ENCODE measurements at regions not wholly inside any gene's neighbourhood (a gene's known extent, or its start where the extent isn't known, plus 50 kb on each side); places are given as distances from the start of the nearest gene placed in this dataset.
A peak's percentile ranks its signal among the peaks of the same experiment; 100 is the strongest.

DNA sequence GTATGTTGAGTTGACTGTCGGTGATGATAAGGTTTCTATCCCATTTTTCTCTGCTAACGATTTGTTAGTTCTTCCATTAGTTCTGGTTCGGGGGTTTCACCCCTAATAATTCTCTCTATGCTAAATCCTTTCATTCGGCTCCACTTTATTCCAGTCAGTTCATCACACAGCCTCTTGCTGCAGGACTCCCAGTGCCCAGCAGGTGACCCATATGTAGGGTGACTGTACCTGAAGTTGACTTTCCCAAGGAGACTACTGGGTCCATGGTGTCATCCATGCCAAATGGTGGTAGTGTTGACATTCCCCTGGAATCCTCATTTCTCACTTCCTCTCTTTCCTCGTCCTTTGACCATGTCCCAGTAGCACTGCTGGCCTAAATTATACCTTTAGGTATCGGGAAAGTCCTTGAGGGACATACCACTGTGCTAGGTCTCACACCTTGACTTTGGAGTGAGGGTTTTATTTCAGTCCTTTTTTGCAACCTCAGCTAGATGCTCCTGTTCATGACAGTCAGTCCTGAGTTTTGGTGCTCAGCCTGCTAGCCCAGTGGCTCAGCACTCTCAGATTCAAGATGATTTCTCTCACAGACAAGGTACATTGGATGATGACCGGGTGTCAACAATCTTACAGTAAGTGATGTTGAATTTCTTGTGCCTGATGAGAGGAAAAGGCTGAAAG, 105.1 kb upstream of the ARHGAP24 start:
- Histone ChIP-seq H3K36me3 (no peaks in the 10 kb centered on the region), H3K4me1 (no peaks in the 10 kb centered on the region), H3K27me3 (no peaks in the 10 kb centered on the region), H3K27ac (no peak overlapping the region), H3K4me3 (no peak overlapping the region), H3K9me3 (no peaks in the 10 kb centered on the region)
- ATAC-seq (no peak), DNase-seq (no peak)
- WGBS (ENCODE audit: insufficient coverage, low coverage, low lambda C conversion rate, missing lambda C conversion rate): 52% methylated on average over 7 of the region's 7 CpGs
- intact Hi-C loops (cut with DNase I): no loop called here
- TF ChIP-seq, protein P1, sequence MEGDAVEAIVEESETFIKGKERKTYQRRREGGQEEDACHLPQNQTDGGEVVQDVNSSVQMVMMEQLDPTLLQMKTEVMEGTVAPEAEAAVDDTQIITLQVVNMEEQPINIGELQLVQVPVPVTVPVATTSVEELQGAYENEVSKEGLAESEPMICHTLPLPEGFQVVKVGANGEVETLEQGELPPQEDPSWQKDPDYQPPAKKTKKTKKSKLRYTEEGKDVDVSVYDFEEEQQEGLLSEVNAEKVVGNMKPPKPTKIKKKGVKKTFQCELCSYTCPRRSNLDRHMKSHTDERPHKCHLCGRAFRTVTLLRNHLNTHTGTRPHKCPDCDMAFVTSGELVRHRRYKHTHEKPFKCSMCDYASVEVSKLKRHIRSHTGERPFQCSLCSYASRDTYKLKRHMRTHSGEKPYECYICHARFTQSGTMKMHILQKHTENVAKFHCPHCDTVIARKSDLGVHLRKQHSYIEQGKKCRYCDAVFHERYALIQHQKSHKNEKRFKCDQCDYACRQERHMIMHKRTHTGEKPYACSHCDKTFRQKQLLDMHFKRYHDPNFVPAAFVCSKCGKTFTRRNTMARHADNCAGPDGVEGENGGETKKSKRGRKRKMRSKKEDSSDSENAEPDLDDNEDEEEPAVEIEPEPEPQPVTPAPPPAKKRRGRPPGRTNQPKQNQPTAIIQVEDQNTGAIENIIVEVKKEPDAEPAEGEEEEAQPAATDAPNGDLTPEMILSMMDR (IDR thresholded peaks at IDR 0.05): no peak
- no peak for TF ChIP-seq POLR2A (IDR thresholded peaks at IDR 0.05)

- H3K9me3 ChIP-seq: no peaks in the 10 kb centered on the region
- peak; percentile 59 to 76 (median 67) for ATAC-seq
- no peak overlapping the region for H3K4me3 ChIP-seq
- intact Hi-C loops (cut with DNase I): no loop called here
- H3K27ac ChIP-seq: no peak overlapping the region
- H3K27me3 ChIP-seq: no peaks in the 10 kb centered on the region
- 46% methylated on average over 5 of the region's 5 CpGs for WGBS (ENCODE audit: insufficient coverage, low coverage, low lambda C conversion rate, missing lambda C conversion rate)
- no peaks in the 10 kb centered on the region for H3K4me1 ChIP-seq
- no peak for DNase-seq
- H3K36me3 ChIP-seq: no peaks in the 10 kb centered on the region
- TF ChIP-seq POLR2A (IDR thresholded peaks at IDR 0.05): no peak
- TF ChIP-seq, protein P1 (IDR thresholded peaks at IDR 0.05): peak; percentile 45 to 64 (median 50)
Measured at GRCh38 chr4:85370400-85371032, 104.4 kb upstream of the ARHGAP24 start.

DNA sequence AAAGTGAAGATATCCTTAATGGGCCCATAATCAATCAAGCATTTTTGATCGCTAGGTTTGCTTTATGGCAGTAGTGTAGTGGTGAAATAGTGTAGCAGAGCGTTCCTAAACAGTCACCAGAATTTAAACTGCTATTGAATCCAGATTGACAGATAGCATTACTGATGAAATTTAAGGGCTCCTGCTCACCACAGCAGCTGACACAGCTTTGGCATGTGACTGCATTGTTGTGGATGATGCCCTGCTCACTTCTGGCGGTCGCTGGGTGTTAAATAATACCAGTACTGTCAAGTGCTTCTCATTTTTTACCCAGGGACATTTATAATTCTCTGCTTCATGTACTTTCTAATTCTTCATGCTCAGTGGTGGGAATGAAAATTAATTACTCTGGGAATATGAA, 102.0 kb upstream of the ARHGAP24 start:
- no peak overlapping the region for H3K27ac ChIP-seq
- no peaks in the 10 kb centered on the region for H3K4me1 ChIP-seq
- intact Hi-C loops (cut with DNase I): no loop called here
- DNase-seq (no peak), ATAC-seq (no peak)
- H3K9me3 ChIP-seq: no peaks in the 10 kb centered on the region
- no peaks in the 10 kb centered on the region for H3K27me3 ChIP-seq
- 80% methylated on average over 1 of the region's 4 CpGs for WGBS (ENCODE audit: insufficient coverage, low coverage, low lambda C conversion rate, missing lambda C conversion rate)
- no peaks in the 10 kb centered on the region for H3K36me3 ChIP-seq
- TF ChIP-seq, protein P1 (IDR thresholded peaks at IDR 0.05): no peak
- no peak for TF ChIP-seq POLR2A (IDR thresholded peaks at IDR 0.05)
- H3K4me3 ChIP-seq: no peak overlapping the region

DNA sequence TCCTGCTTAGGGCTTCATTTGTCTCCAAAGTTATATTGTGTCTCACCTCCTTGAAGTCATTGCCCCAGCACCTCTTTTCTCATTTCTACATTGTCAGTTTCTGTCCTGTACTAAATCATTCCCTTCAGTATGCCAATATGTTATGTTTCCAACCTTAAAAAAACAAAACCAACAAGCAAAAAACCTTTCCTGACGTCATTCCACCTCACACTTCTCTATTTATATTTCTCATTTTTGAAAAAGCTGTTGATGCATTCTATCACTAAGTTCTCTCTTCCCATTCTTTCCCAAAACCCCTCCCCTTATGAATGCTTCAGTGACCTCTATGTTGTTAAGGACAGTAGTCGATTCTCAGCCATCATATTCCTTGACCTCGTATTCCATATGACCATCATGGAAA, 98.7 kb upstream of the ARHGAP24 start:
- H3K4me1 ChIP-seq: no peaks in the 10 kb centered on the region
- no peak overlapping the region for H3K4me3 ChIP-seq
- intact Hi-C loops (cut with DNase I): no loop called here
- DNase-seq (no peak), ATAC-seq (no peak)
- H3K27me3 ChIP-seq: no peaks in the 10 kb centered on the region
- no peaks in the 10 kb centered on the region for H3K36me3 ChIP-seq
- no peaks in the 10 kb centered on the region for H3K9me3 ChIP-seq
- 44% methylated on average over 3 of the region's 3 CpGs for WGBS (ENCODE audit: insufficient coverage, low coverage, low lambda C conversion rate, missing lambda C conversion rate)
- no peak overlapping the region for H3K27ac ChIP-seq
- TF ChIP-seq, protein P1 (IDR thresholded peaks at IDR 0.05): no peak
- no peak for TF ChIP-seq POLR2A (IDR thresholded peaks at IDR 0.05)

Measured in right lobe of liver (tissue), 6 donors.